NCI-H2029 treated with DMSO at 0.1 percent for 48 hours (cell line): ENCODE measurements at regions not wholly inside any gene's neighbourhood (a gene's known extent, or its start where the extent isn't known, plus 50 kb on each side); places are given as distances from the start of the nearest gene placed in this dataset.

Source experiments
- DNase-seq: peaks from one replicate; lab custom pipeline; 2025; lab: John Stamatoyannopoulos, UW

- DNase-seq = no peak
Observed at GRCh38 chr7:94274828-94275227, 119.9 kb upstream of the COL1A2 start.

GRCh38 chr7:94276027-94276426 lies 118.7 kb upstream of the COL1A2 start:
- DNase-seq = no peak

- DNase-seq = no peak
Observed at GRCh38 chr7:94276795-94277194, 117.9 kb upstream of the COL1A2 start.

GRCh38 chr7:94277236-94277635 lies 117.5 kb upstream of the COL1A2 start:
- no peak for DNase-seq

GRCh38 chr7:94280851-94281250 lies 113.8 kb upstream of the COL1A2 start:
- DNase-seq = no peak

- no peak for DNase-seq
Observed at GRCh38 chr7:94284104-94284503, 110.6 kb upstream of the COL1A2 start.

- DNase-seq = no peak
Observed at GRCh38 chr7:94286111-94286510, 108.6 kb upstream of the COL1A2 start.

- no peak for DNase-seq
Observed at GRCh38 chr7:94288096-94288495, 106.6 kb upstream of the COL1A2 start.

GRCh38 chr7:94289071-94289470 lies 105.6 kb upstream of the COL1A2 start:
- peak; percentile 47 for DNase-seq

- DNase-seq = no peak
Observed at GRCh38 chr7:94294471-94295131, 100.1 kb upstream of the COL1A2 start.

- DNase-seq = no peak
Observed at GRCh38 chr7:94295850-94296249, 98.8 kb upstream of the COL1A2 start.

- DNase-seq = no peak
Observed at GRCh38 chr7:94296881-94297280, 97.8 kb upstream of the COL1A2 start.

- no peak for DNase-seq
Observed at GRCh38 chr7:94297397-94297838, 97.3 kb upstream of the COL1A2 start.

- no peak for DNase-seq
Observed at GRCh38 chr7:94298943-94299342, 95.8 kb upstream of the COL1A2 start.

- no peak for DNase-seq
Observed at GRCh38 chr7:94300176-94300835, 94.4 kb upstream of the COL1A2 start.

GRCh38 chr7:94301024-94301586 lies 93.6 kb upstream of the COL1A2 start:
- no peak for DNase-seq

- DNase-seq = no peak
Observed at GRCh38 chr7:94303118-94303517, 91.6 kb upstream of the COL1A2 start.

- no peak for DNase-seq
Observed at GRCh38 chr7:94303695-94304094, 91.0 kb upstream of the COL1A2 start.

- no peak for DNase-seq
Observed at GRCh38 chr7:94304878-94305277, 89.8 kb upstream of the COL1A2 start.

GRCh38 chr7:94305836-94306235 lies 88.9 kb upstream of the COL1A2 start:
- no peak for DNase-seq

- DNase-seq = no peak
Observed at GRCh38 chr7:94307399-94308048, 87.2 kb upstream of the COL1A2 start.

- no peak for DNase-seq
Observed at GRCh38 chr7:94311515-94311914, 83.2 kb upstream of the COL1A2 start.

GRCh38 chr7:94313926-94314325 lies 80.8 kb upstream of the COL1A2 start:
- DNase-seq = no peak
